Activated CD4-positive, alpha-beta T cell treated with anti-CD3 and anti-CD28 coated beads, Interleukin-2, amount 50 U/mL, for 24 hours (primary cell): ENCODE measurements at regions not wholly inside any gene's neighbourhood (a gene's known extent, or its start where the extent isn't known, plus 50 kb on each side); places are given as distances from the start of the nearest gene placed in this dataset.

ENCODE experiments used
- DNase-seq, 2 donors: peaks; one replicate each; pipeline ENCODE4 v3.0.0-alpha.2; 2020; ENCODE audit warnings: low read depth in 1 of 2, low spot score in 1 of 2

- DNase-seq: no peak
These were observed 86.3 kb upstream of the TNRC6C start for GRCh38 chr17:77872199-77872598.

- DNase-seq: no peak
These were observed 85.6 kb upstream of the TNRC6C start for GRCh38 chr17:77872714-77873499.

- no peak for DNase-seq
These were observed 84.8 kb upstream of the TNRC6C start for GRCh38 chr17:77873500-77874302.

- DNase-seq: no peak
These were observed 84.0 kb upstream of the TNRC6C start for GRCh38 chr17:77874303-77875050.

- no peak for DNase-seq
These were observed 83.3 kb upstream of the TNRC6C start for GRCh38 chr17:77875051-77875780.

- DNase-seq: no peak
These were observed 82.5 kb upstream of the TNRC6C start for GRCh38 chr17:77875881-77876509.

- no peak for DNase-seq
These were observed 81.5 kb upstream of the TNRC6C start for GRCh38 chr17:77877036-77877435.

- no peak for DNase-seq
These were observed 80.7 kb upstream of the TNRC6C start for GRCh38 chr17:77877646-77878355.

GRCh38 chr17:77879226-77879895 is 79.1 kb upstream of the TNRC6C start:
- DNase-seq: no peak

GRCh38 chr17:77879896-77880280 is 78.6 kb upstream of the TNRC6C start:
- DNase-seq: no peak

GRCh38 chr17:77880711-77881450 is 77.6 kb upstream of the TNRC6C start:
- no peak for DNase-seq

- DNase-seq: peak; percentile 26 to 38
These were observed 77.0 kb upstream of the TNRC6C start for GRCh38 chr17:77881545-77881944.

GRCh38 chr17:77882040-77882439 is 76.5 kb upstream of the TNRC6C start:
- no peak for DNase-seq

GRCh38 chr17:77882481-77883212 is 75.9 kb upstream of the TNRC6C start:
- DNase-seq: peak; percentile 39 to 69

GRCh38 chr17:77883213-77883650 is 75.3 kb upstream of the TNRC6C start:
- DNase-seq: no peak

GRCh38 chr17:77884019-77884418 is 74.5 kb upstream of the TNRC6C start:
- no peak for DNase-seq

GRCh38 chr17:77884967-77885641 is 73.4 kb upstream of the TNRC6C start:
- no peak for DNase-seq
